Right forelimb (tissue), 1 donor: ENCODE measurements at regions not wholly inside any gene's neighbourhood (a gene's known extent, or its start where the extent isn't known, plus 50 kb on each side); places are given as distances from the start of the nearest gene placed in this dataset.

Experiments used
- DNase-seq: peaks from one replicate; pipeline ENCODE4 v3.0.0-alpha.2; 2018

GRCh38 chr15:53009093-53009492 is 219.0 kb upstream of the ONECUT1 start:
- DNase-seq = no peak

GRCh38 chr15:53000409-53000808 is 210.3 kb upstream of the ONECUT1 start:
- DNase-seq = no peak

GRCh38 chr15:52997123-52997522 is 207.0 kb upstream of the ONECUT1 start:
- no peak for DNase-seq

- DNase-seq = no peak
Measured at GRCh38 chr15:52994290-52994689, 204.2 kb upstream of the ONECUT1 start.

- DNase-seq = no peak
Measured at GRCh38 chr15:52984507-52984906, 194.4 kb upstream of the ONECUT1 start.

GRCh38 chr15:52980446-52980845 is 190.3 kb upstream of the ONECUT1 start:
- DNase-seq = no peak

GRCh38 chr15:52976516-52977075 is 186.5 kb upstream of the ONECUT1 start:
- DNase-seq = no peak

GRCh38 chr15:52975941-52976449 is 185.9 kb upstream of the ONECUT1 start:
- DNase-seq = no peak

GRCh38 chr15:52963865-52964264 is 173.7 kb upstream of the ONECUT1 start:
- DNase-seq = no peak

- no peak for DNase-seq
Measured at GRCh38 chr15:52960283-52960682, 170.1 kb upstream of the ONECUT1 start.

- no peak for DNase-seq
Measured at GRCh38 chr15:52943746-52944145, 153.6 kb upstream of the ONECUT1 start.

GRCh38 chr15:52936489-52936888 is 146.4 kb upstream of the ONECUT1 start:
- DNase-seq = no peak

GRCh38 chr15:52925130-52925529 is 135.0 kb upstream of the ONECUT1 start:
- no peak for DNase-seq

- no peak for DNase-seq
Measured at GRCh38 chr15:52924630-52925029, 134.5 kb upstream of the ONECUT1 start.

GRCh38 chr15:52923626-52924025 is 133.5 kb upstream of the ONECUT1 start:
- no peak for DNase-seq

- no peak for DNase-seq
Measured at GRCh38 chr15:52922871-52923270, 132.7 kb upstream of the ONECUT1 start.

GRCh38 chr15:52912172-52912571 is 122.0 kb upstream of the ONECUT1 start:
- DNase-seq = no peak

- no peak for DNase-seq
Measured at GRCh38 chr15:52893338-52893737, 103.2 kb upstream of the ONECUT1 start.

- DNase-seq = no peak
Measured at GRCh38 chr15:52879904-52880303, 89.8 kb upstream of the ONECUT1 start.

- no peak for DNase-seq
Measured at GRCh38 chr15:52879145-52879544, 89.0 kb upstream of the ONECUT1 start.

- no peak for DNase-seq
Measured at GRCh38 chr15:52876991-52877663, 87.0 kb upstream of the ONECUT1 start.

GRCh38 chr15:52872036-52872818 is 82.1 kb upstream of the ONECUT1 start:
- DNase-seq = no peak

GRCh38 chr15:52870015-52870414 is 79.9 kb upstream of the ONECUT1 start:
- DNase-seq = no peak

- DNase-seq = no peak
Measured at GRCh38 chr15:52866698-52867097, 76.6 kb upstream of the ONECUT1 start.
